SH-SY5Y (cell line): ENCODE measurements at regions not wholly inside any gene's neighbourhood (a gene's known extent, or its start where the extent isn't known, plus 50 kb on each side); places are given as distances from the start of the nearest gene placed in this dataset.

Experiments
- GATA2 ChIP-seq: IDR thresholded peaks from 2 replicates; pipeline ENCODE4 v1.6.1; 2011; ENCODE audit warnings: mild to moderate bottlenecking, low read depth, low read length
- GATA3 ChIP-seq: IDR thresholded peaks from 2 replicates; pipeline ENCODE4 v1.6.1; 2011; ENCODE audit warnings: low read depth, mild to moderate bottlenecking, low read length, moderate library complexity

DNA sequence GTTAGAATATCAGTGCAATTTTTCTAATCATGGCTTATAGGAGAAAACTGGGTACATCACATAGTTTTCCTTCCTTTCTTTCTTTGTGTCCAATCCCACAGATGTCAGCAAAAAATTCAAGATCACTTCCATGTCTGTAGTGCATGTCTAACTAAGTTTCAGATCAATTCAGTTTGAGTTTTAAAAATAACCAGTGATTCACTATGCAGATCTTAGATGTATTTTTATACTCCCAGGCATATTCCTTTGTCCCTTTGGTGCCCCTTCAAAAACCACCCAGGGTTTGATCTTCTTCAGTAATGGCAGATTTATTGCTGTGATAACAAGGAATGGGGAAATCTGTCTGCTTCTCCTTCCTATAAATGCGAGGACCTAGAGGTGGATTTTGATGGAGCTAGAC lies 915.6 kb downstream of the METTL15 start:
- TF ChIP-seq GATA2 = no peak
- no peak for TF ChIP-seq GATA3

DNA sequence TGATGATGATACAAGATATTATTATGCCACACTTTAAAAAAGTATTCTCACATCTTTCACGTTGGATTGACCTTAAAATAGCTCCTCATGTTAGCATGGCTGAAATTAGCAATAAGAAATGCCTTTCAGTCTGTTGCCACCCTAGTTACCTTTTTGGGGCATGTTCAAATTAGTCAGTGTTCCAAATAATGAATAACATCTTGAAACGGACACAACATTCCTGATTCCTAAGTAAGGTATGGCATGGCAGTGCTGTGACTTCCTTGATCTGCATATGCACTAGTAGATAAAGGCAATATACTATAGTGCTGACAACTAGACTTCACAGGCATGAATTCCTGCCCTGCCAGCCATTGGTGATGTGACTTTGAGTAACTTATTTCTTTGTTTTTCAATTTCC lies 914.5 kb downstream of the METTL15 start:
- TF ChIP-seq GATA2 = no peak

DNA sequence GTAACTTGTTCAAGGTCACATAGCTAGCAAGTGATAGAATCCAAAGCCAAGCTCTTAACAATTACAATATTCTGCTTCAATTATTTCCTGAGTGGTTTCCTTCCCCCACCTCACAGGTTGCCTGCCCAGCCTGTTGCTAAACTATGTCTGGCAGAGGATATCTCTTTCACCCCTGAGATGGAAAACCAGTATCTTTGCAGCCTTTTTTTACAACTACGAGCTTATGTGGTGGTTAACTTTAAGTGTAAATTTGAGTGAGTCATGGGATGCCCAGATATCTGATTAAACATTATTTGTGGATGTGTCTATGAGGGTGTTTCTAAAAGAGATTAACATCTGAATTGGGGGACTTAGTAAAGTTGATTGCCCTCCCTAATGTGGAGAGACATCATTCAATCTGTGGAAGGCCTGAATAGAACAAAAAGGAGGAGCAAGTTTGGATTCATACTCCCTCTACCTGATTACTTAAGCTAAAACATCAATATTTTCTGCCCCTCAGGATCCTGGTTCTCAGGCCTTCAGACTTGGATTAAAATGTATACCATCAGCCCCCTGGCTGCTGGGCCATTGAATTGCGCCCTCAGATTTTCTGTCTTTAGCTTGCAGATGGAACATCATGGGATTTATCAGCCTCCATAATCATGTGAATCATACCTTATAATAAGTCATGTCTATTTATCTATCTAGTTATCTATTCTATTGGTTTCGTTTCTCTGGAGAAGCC lies 911.9 kb downstream of the METTL15 start:
- no peak for TF ChIP-seq GATA3
- TF ChIP-seq GATA2 = no peak

DNA sequence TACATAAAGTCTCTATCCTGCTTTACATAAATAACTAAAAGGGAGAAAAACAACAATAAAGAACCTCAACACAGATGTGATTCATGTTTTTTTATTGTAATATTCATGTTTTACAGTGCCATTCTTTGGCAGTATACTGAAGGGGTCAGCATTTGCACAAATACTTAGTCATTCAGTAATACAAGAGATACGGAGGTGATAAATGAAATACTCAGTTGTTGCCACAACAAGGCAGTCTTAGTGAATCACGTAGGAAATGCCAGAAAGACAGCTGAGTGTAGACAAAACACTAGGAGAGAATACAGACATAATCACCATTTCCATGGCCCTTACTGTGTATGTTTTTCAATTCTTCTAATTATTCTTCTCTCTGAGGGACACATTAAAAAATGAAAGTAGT lies 910.4 kb downstream of the METTL15 start:
- TF ChIP-seq GATA2 = no peak
- no peak for TF ChIP-seq GATA3

DNA sequence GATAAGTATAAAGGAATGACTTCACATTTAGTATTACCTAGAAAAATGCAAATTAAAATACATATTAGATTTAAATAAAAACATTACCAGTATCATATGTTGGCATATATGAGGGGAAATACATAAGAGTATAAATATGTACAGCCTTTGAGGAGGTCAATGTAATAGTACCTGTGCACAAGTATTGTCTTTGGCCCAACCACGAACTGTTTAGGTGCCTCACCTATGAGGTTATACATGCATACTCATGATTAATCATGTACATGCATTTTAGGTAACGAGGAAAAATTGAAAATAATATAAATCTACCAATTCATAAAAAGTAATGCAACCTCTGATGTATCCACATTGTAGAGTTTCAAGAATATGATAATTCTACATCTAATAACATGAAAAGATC lies 909.8 kb downstream of the METTL15 start:
- TF ChIP-seq GATA3 (no peak), GATA2 (no peak)

DNA sequence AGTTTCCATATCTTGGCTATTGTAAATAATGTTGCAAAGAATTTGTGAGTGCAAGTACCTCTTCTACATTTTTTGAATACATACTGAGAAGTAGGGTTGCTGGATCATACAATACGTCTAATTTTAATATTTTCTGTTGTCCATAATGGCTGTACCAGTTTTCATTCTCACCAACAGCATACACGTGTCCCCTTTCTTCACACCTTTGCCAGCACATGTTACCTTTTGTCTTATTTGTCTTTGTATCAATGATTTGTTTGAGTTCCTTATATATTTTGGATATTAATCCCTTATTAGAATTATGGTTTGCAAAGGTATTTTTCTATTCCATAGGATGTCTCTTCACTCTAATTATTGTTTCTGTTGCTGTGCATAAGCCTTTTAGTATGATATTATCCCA lies 904.3 kb downstream of the METTL15 start:
- TF ChIP-seq GATA3 (no peak), GATA2 (no peak)

DNA sequence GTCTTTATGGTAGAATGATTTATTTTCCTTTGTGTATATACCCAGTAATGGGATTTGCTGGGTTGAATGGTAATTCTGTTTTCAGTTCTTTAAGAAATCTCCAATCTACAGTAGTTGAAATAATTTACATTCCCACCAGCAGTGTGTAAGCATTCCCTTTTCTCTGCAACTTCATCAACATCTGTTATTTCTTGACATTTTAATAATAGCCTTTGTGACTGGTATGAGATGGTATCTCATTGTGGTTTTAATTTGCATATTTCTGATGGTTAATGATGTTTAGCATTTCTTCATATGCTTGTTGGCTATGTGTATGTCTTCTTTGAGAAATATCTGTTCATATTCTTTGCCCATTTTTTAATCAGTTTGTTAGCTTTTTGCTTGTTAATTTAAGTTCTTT lies 901.2 kb downstream of the METTL15 start:
- no peak for TF ChIP-seq GATA3
- no peak for TF ChIP-seq GATA2

DNA sequence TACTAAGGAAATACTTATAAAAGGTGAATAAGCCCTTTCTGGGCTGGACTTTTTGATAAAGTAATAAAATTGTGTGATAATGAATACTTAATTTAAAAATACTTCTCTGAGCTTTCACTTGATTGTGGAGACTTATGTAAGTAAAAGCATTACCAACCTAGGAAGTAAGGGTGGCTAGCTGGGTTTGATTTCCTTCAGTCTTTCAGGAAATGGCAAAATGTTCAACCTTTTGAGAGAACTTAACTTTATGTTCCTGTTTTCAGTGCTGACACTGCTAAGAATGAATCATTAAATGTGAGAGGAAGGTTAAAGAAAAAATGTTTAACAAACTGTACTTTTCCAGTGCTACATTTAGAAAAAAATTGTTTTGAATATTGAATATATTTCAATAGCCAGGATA lies 900.3 kb downstream of the METTL15 start:
- no peak for TF ChIP-seq GATA3
- TF ChIP-seq GATA2 = no peak

DNA sequence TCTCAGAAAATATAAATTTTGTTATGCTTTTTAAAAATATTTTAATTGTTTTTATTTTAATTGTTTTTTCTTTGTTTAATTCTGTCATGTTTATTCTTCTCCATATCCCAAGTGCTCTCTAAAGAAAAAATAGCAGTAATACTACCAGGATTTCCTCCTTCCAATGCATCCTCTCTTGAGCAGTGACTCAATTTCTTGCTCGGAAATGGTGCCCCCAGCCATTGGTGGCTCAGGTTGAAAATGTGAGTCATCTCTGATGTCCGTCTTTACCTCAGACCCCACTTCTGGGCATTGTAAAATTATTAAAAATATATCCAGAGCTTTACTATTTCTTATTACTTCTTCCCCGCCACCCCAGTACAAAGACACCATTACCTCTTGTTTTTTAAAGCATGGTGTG lies 898.5 kb downstream of the METTL15 start:
- TF ChIP-seq GATA2 = no peak
- TF ChIP-seq GATA3 = no peak

DNA sequence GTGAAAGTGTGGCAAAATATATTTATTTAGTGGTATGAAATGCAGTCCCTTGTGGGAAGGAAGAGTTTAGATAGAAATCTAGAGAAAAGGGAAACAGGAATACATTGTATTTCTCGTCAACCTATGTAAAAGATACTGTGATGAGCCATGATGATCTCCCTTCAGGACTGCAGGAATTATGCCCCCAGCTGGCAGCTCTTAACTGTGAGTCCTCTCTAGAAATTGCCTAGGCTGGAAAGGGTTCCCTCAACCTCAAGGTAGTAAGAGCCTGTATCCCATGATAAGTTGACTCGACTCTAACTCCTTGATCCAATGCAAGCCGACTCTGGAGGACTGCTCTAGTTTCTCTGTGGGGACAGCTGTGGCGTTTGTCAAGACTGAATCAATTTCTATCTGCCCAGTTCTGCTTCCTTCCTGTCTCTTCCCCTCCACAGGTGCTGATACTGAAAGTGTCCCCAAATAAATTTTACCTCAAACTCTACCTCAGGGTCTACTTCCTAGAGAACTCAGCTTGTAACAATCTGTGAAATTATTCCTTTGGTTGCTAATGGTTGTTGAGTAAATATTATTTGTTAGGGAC lies 897.3 kb downstream of the METTL15 start:
- TF ChIP-seq GATA2 (no peak), GATA3 (no peak)

DNA sequence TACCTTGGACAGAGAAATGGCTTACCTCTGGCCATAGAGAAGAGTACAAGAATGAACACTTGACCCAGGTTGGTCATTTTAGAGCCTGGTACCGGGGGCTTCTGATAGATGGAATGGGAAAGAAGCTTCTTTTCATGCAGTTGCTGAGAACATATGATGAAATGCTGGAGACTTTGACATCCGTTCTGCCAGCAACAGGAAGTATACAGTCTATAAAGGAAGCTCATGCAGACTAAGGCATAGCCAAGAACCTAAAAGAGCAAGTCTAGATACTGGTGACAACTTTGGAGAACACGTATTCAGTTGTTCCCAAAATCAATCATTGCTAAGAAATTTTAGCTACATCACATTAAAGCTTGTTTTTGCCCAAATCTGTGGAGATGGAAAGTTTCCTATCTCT lies 894.6 kb downstream of the METTL15 start:
- no peak for TF ChIP-seq GATA3

DNA sequence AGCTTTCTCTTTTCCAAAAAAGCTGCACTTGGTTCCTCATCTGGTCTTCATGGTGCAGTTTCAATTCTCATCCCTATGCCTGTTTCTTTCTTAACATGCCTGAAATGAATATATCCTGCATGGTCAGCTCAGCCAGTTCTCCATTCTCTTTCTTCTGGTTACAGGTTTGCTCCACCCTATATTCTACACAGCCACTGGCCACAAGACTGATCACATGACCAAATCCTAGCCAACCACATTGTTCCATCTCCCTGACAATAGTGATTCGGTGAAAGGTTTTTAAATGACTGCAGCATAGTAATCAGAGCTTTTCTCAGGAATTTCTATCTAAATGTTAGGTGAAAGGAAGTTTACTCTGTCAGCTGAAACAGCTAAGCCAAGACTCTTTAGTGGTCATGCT lies 891.4 kb downstream of the METTL15 start:
- TF ChIP-seq GATA2 (no peak), GATA3 (no peak)

DNA sequence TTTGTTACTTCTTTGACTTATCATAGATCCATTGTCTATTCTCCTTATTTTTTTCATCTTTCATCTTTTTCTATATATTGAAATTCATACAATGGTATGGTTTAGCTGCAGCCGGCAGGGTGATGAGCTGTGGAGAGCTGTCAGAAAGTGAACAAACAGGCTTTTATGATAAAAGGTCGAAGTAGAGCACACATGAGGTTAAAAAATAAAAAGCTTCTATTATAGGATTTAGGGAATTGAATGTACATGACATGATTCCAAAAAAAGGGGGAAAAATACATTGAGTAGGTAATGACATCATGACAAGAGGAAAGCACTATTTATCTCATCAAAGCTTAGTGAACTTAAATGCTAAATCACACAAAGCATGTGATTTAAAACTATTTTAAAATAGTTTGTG lies 884.8 kb downstream of the METTL15 start:
- TF ChIP-seq GATA2 = no peak

DNA sequence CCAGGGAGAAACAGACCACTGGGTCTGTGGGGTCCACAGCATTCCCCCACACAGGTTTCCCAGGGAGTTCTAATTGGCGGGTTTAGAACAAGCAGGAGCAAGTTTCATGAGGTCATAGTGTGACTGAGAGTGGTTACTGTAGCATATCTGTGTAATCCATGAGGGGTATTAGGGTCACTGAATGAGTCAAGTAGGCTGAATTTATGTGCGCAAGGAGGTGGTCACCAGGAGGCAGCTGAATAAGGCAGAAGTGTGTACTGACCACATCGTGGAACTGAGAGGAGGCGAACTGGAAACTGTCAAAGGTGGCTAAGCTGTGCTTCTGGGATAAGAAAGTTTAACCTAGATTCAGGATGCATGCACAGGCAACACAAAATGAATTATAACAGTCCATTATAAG lies 876.0 kb downstream of the METTL15 start:
- no peak for TF ChIP-seq GATA2
- no peak for TF ChIP-seq GATA3

DNA sequence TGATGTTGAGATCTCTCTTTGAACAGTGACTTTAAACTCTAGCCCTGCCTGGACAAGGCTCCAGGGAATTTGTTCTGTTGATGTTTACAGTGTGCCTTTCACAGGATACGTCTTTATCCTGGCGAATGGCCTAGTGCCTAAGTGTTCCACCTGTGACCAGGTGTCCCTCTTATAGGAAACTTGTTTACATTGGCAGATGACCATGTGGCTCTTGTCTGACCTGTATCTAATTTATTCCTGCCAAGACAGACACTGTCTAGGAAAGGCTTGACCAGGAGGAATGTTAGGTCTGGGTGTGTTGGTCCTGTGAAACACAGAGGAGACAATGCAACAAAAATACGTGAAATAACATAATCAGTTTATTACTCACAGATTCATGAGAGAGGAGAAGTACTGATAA lies 875.6 kb downstream of the METTL15 start:
- TF ChIP-seq GATA2 (no peak), GATA3 (no peak)

DNA sequence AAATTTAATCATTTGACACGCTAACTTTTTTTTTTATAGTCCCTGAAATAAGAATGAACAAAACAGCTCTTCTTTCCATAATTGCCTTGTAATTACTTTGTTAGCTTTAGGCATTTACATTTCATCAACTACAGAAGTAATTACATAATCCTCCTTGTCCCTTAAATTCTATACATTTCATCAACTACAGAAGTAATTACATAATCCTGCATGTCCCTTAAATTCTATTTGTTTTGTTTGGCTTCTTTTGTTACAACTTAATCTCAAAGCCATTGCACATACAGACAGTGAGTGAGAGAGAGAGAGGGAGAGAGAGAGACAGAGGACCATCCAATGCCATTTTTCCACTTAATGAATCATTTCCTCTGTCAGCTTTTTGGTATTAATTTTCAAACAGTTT lies 873.2 kb downstream of the METTL15 start:
- TF ChIP-seq GATA2 (no peak), GATA3 (no peak)
